A549 (cell line): ENCODE measurements at regions not wholly inside any gene's neighbourhood (a gene's known extent, or its start where the extent isn't known, plus 50 kb on each side); places are given as distances from the start of the nearest gene placed in this dataset.

Source experiments
- CEBPB ChIP-seq, 2 experiments: fragments of >200 bp in 1 of 2; sonication (Bioruptor Twin) in 1 of 2; formaldehyde crosslinking in 1 of 2; IDR thresholded peaks; 2 replicates each; pipeline ENCODE4 v1.6.1; 2012 to 2016
- CTCF ChIP-seq: fragments of >200 bp; sonication (Bioruptor Twin); formaldehyde crosslinking; IDR thresholded peaks from 3 replicates; pipeline ENCODE4 v1.5.1; 2016
- JUNB ChIP-seq: fragments of >200 bp; sonication (Bioruptor Twin); formaldehyde crosslinking; IDR thresholded peaks from 2 replicates; pipeline ENCODE4 v1.6.1; 2016
- MAX ChIP-seq: IDR thresholded peaks from 2 replicates; pipeline ENCODE4 v1.6.1; 2012
- POLR2A ChIP-seq: IDR thresholded peaks from 2 replicates; pipeline ENCODE4 v1.6.1; 2012; ENCODE audit warnings: mild to moderate bottlenecking, low read length
- RCOR1 ChIP-seq: fragments of 150-350 bp; IDR thresholded peaks from 2 replicates; pipeline ENCODE4 v1.6.1; 2014; ENCODE audit warnings: antibody characterized with exemption, low read length, low read depth
- RNF2 ChIP-seq: fragments of 200-600 bp; sonication (generic); IDR thresholded peaks from 2 replicates; pipeline ENCODE4 v1.6.1; 2016; ENCODE audit warnings: low read depth, mild to moderate bottlenecking, antibody characterized with exemption, moderate library complexity, borderline replicate concordance
- USF2 ChIP-seq: fragments of 450-650 bp; IDR thresholded peaks from 2 replicates; pipeline ENCODE4 v1.6.1; 2014; ENCODE audit warnings: antibody characterized with exemption

GRCh38 chr2:221689140-221689539 is 117.0 kb upstream of the EPHA4 start:
- TF ChIP-seq CTCF (no peak), CEBPB (IDR thresholded peaks at IDR 0.05) (no peak), RCOR1 (no peak), USF2 (no peak), MAX (no peak), RNF2 (no peak), POLR2A (no peak), JUNB (no peak)
